ENCODE measurements at regions not wholly inside any gene's neighbourhood (a gene's known extent, or its start where the extent isn't known, plus 50 kb on each side); places are given as distances from the start of the nearest gene placed in this dataset.

GRCh38 chr10:36232935-36233334 lies 590.8 kb upstream of the FZD8 start:
- no peak for TF ChIP-seq CTCF (IDR thresholded peaks at IDR 0.05)
- no peak overlapping the region for H2AFZ ChIP-seq
- H3K4me1 ChIP-seq = no peaks in the 10 kb centered on the region
- no peak overlapping the region for H3K9ac ChIP-seq
- no peaks in the 10 kb centered on the region for H3K79me2 ChIP-seq
- H3K27me3 ChIP-seq (ENCODE audit: control insufficient read depth, insufficient read depth, low read length) = no peaks in the 10 kb centered on the region
- no peaks in the 10 kb centered on the region for H3K36me3 ChIP-seq (ENCODE audit: control insufficient read depth, insufficient read depth, low read length)
- no peaks in the 10 kb centered on the region for H3K9me3 ChIP-seq (ENCODE audit: control insufficient read depth, low read length)
- H3K4me3 ChIP-seq (ENCODE audit: low read depth, low read length) = no peak overlapping the region
- no peak overlapping the region for H3K4me2 ChIP-seq (ENCODE audit: low read length)
- no peak overlapping the region for H3K27ac ChIP-seq

- Histone ChIP-seq H3K27ac (no peak overlapping the region), H3K27me3 (ENCODE audit: control insufficient read depth, insufficient read depth, low read length) (no peaks in the 10 kb centered on the region), H2AFZ (no peak overlapping the region), H3K9ac (no peak overlapping the region), H3K79me2 (no peaks in the 10 kb centered on the region), H3K4me1 (no peaks in the 10 kb centered on the region), H3K4me3 (ENCODE audit: low read depth, low read length) (no peak overlapping the region), H3K36me3 (ENCODE audit: control insufficient read depth, insufficient read depth, low read length) (no peaks in the 10 kb centered on the region), H3K9me3 (ENCODE audit: control insufficient read depth, low read length) (no peaks in the 10 kb centered on the region), H3K4me2 (ENCODE audit: low read length) (no peak overlapping the region)
- TF ChIP-seq CTCF (IDR thresholded peaks at IDR 0.05) = no peak
These were observed 582.4 kb upstream of the FZD8 start for GRCh38 chr10:36224431-36224985.

GRCh38 chr10:36221101-36221500 lies 579.0 kb upstream of the FZD8 start:
- no peak overlapping the region for H2AFZ ChIP-seq
- no peak overlapping the region for H3K9ac ChIP-seq
- no peak overlapping the region for H3K4me2 ChIP-seq (ENCODE audit: low read length)
- H3K79me2 ChIP-seq = no peaks in the 10 kb centered on the region
- no peaks in the 10 kb centered on the region for H3K27me3 ChIP-seq (ENCODE audit: control insufficient read depth, insufficient read depth, low read length)
- no peaks in the 10 kb centered on the region for H3K36me3 ChIP-seq (ENCODE audit: control insufficient read depth, insufficient read depth, low read length)
- no peak overlapping the region for H3K27ac ChIP-seq
- no peaks in the 10 kb centered on the region for H3K9me3 ChIP-seq (ENCODE audit: control insufficient read depth, low read length)
- H3K4me3 ChIP-seq (ENCODE audit: low read depth, low read length) = no peak overlapping the region
- TF ChIP-seq CTCF (IDR thresholded peaks at IDR 0.05) = no peak
- no peaks in the 10 kb centered on the region for H3K4me1 ChIP-seq

- Histone ChIP-seq H3K36me3 (ENCODE audit: control insufficient read depth, insufficient read depth, low read length) (no peaks in the 10 kb centered on the region), H3K4me3 (ENCODE audit: low read depth, low read length) (no peak overlapping the region), H3K9ac (no peak overlapping the region), H3K4me1 (no peaks in the 10 kb centered on the region), H3K27me3 (ENCODE audit: control insufficient read depth, insufficient read depth, low read length) (no peaks in the 10 kb centered on the region), H3K4me2 (ENCODE audit: low read length) (no peak overlapping the region), H3K79me2 (no peaks in the 10 kb centered on the region), H3K9me3 (ENCODE audit: control insufficient read depth, low read length) (no peaks in the 10 kb centered on the region), H3K27ac (no peak overlapping the region), H2AFZ (no peak overlapping the region)
- no peak for TF ChIP-seq CTCF (IDR thresholded peaks at IDR 0.05)
These were observed 578.1 kb upstream of the FZD8 start for GRCh38 chr10:36220151-36220550.

- H3K4me3 ChIP-seq (ENCODE audit: low read depth, low read length) = no peak overlapping the region
- no peaks in the 10 kb centered on the region for H3K27me3 ChIP-seq (ENCODE audit: control insufficient read depth, insufficient read depth, low read length)
- no peaks in the 10 kb centered on the region for H3K79me2 ChIP-seq
- no peak overlapping the region for H3K9ac ChIP-seq
- H2AFZ ChIP-seq = no peak overlapping the region
- no peak overlapping the region for H3K4me2 ChIP-seq (ENCODE audit: low read length)
- H3K27ac ChIP-seq = no peak overlapping the region
- no peaks in the 10 kb centered on the region for H3K9me3 ChIP-seq (ENCODE audit: control insufficient read depth, low read length)
- no peak for TF ChIP-seq CTCF (IDR thresholded peaks at IDR 0.05)
- no peaks in the 10 kb centered on the region for H3K4me1 ChIP-seq
- no peaks in the 10 kb centered on the region for H3K36me3 ChIP-seq (ENCODE audit: control insufficient read depth, insufficient read depth, low read length)
These were observed 569.8 kb upstream of the FZD8 start for GRCh38 chr10:36211856-36212255.

Measured in parathyroid adenoma (tissue), 2 donors.